HCT116 (cell line): ENCODE measurements at regions not wholly inside any gene's neighbourhood (a gene's known extent, or its start where the extent isn't known, plus 50 kb on each side); places are given as distances from the start of the nearest gene placed in this dataset.

Experiments used
- ATAC-seq: fragments of 200-7000 bp; cut with Tn5 transposase; 2 replicates; pipeline ENCODE4 v1.9.1; 2020; ENCODE audit warnings: mild to moderate bottlenecking, moderate library complexity
- BruUV-seq: library from RNA; stranded (reverse); fragments of 400-500 nt; replicated peaks from 2 replicates; lab custom pipeline; 2021; lab: Mats Ljungman, UMichigan
- CTCF ChIA-PET: fragments of 300-600 bp; sonication (Branson Sonifier 250); formaldehyde crosslinking; loops from one replicate; lab custom pipeline; 2021; ENCODE audit warnings: antibody characterized with exemption; lab: Charles Lee
- POLR2A ChIA-PET: fragments of 300-600, 350-600 bp; sonication (Branson Sonifier 250); formaldehyde crosslinking; loops from one replicate; lab custom pipeline; 2021; ENCODE audit warnings: antibody characterized with exemption; lab: Charles Lee
- RAD21 ChIA-PET, 2 experiments: fragments of 300-600 bp; sonication (Branson Sonifier 250); formaldehyde crosslinking; loops; one replicate each; lab custom pipeline; 2023; ENCODE audit warnings: low total read pairs in 2 of 2; ENCODE audit not compliant: uncharacterized antibody in 2 of 2, unreplicated experiment in 2 of 2, low non-redundant PET in 1 of 2; lab: Charles Lee
- DNase-seq: peaks from one replicate; pipeline ENCODE4 v3.0.0-alpha.2; 2010; ENCODE audit warnings: low read depth, low spot score
- H2AFZ ChIP-seq: fragments of 200-600 bp; shearing (Covaris generic), sonication (generic); 2 replicates; pipeline ENCODE4 v1.6.1; 2017; ENCODE audit warnings: low read depth, mixed run types, mixed read lengths, antibody characterized with exemption, low read length; ENCODE audit not compliant: poor library complexity, severe bottlenecking
- H3K27ac ChIP-seq: 2 replicates; pipeline ENCODE4 v1.5.1; 2012; ENCODE audit warnings: low read depth, low read length
- H3K27me3 ChIP-seq: fragments of 200-600 bp; sonication (generic); 2 replicates; pipeline ENCODE4 v1.6.1; 2016; ENCODE audit warnings: mixed run types, low read length, mixed read lengths; ENCODE audit not compliant: insufficient read depth
- H3K36me3 ChIP-seq, 2 experiments: fragments of 200-500 bp in 1 of 2; fragments of 200-600 bp in 1 of 2; sonication (Bioruptor generic) in 1 of 2; sonication (generic) in 1 of 2; 2 replicates each; pipeline versions ENCODE4 v1.5.1 to v1.6.1; 2014 to 2016; ENCODE audit warnings: low read length in 2 of 2, inconsistent platforms in 1 of 2, mixed read lengths in 1 of 2, mixed run types in 1 of 2; ENCODE audit not compliant: insufficient read depth in 2 of 2, control insufficient read depth in 1 of 2
- H3K4me1 ChIP-seq, 2 experiments: fragments of 200-600 bp in 1 of 2; sonication (generic) in 1 of 2; 2 replicates each; pipeline versions ENCODE4 v1.5.1 to v1.6.1; 2012 to 2017; ENCODE audit warnings: low read length in 2 of 2, inconsistent platforms in 1 of 2, mild to moderate bottlenecking in 1 of 2, mixed read lengths in 1 of 2, mixed run types in 1 of 2, moderate library complexity in 1 of 2; ENCODE audit not compliant: insufficient read depth in 2 of 2, control insufficient read depth in 1 of 2
- H3K4me2 ChIP-seq: fragments of 200-600 bp; sonication (generic); 2 replicates; pipeline ENCODE4 v1.6.1; 2017; ENCODE audit warnings: mixed run types, low read length, mixed read lengths
- H3K4me3 ChIP-seq, 2 experiments: fragments of 200-600 bp in 1 of 2; sonication (generic) in 1 of 2; replicated peaks in 1 of 2; 2 replicates each; pipeline ENCODE4 v1.5.1; 2011 to 2016; ENCODE audit warnings: low read length in 2 of 2, control low read depth in 1 of 2, low read depth in 1 of 2, mild to moderate bottlenecking in 1 of 2, mixed read lengths in 1 of 2, mixed run types in 1 of 2
- H3K79me2 ChIP-seq: fragments of 200-600 bp; sonication (generic); 2 replicates; pipeline ENCODE4 v1.6.1; 2017; ENCODE audit warnings: mild to moderate bottlenecking, mixed run types, low read length, moderate library complexity, mixed read lengths; ENCODE audit not compliant: insufficient read depth
- H3K9ac ChIP-seq: fragments of 200-600 bp; sonication (generic); 2 replicates; pipeline ENCODE4 v1.6.1; 2016; ENCODE audit warnings: low read length, mixed read lengths
- H3K9me2 ChIP-seq: fragments of 200-600 bp; sonication (generic), shearing (Covaris generic); 2 replicates; pipeline ENCODE4 v1.6.1; 2017; ENCODE audit warnings: mixed run types, mild to moderate bottlenecking, moderate library complexity; ENCODE audit not compliant: insufficient read depth
- H3K9me3 ChIP-seq, 2 experiments: fragments of 200-500 bp in 1 of 2; fragments of 200-600 bp in 1 of 2; sonication (Bioruptor generic) in 1 of 2; sonication (generic) in 1 of 2; 2 replicates each; pipeline ENCODE4 v1.6.1; 2014 to 2017; ENCODE audit warnings: low read length in 2 of 2, mixed read lengths in 2 of 2, inconsistent platforms in 1 of 2, low read depth in 1 of 2, mild to moderate bottlenecking in 1 of 2, mixed run types in 1 of 2, moderate library complexity in 1 of 2; ENCODE audit not compliant: control insufficient read depth in 1 of 2, insufficient read depth in 1 of 2
- H4K20me1 ChIP-seq: fragments of 200-600 bp; sonication (generic), shearing (Covaris generic); 2 replicates; pipeline ENCODE4 v1.6.1; 2017; ENCODE audit warnings: mixed run types, mild to moderate bottlenecking, moderate library complexity; ENCODE audit not compliant: insufficient read depth
- CBX3 ChIP-seq: IDR thresholded peaks from 2 replicates; pipeline ENCODE4 v1.6.1; 2012; ENCODE audit warnings: low read depth
- CEBPB ChIP-seq: IDR thresholded peaks from 2 replicates; pipeline ENCODE4 v1.6.1; 2012; ENCODE audit warnings: low read depth
- EGR1 ChIP-seq: IDR thresholded peaks from 2 replicates; pipeline ENCODE4 v1.6.1; 2012; ENCODE audit warnings: low read depth
- ELF1 ChIP-seq: IDR thresholded peaks from 2 replicates; pipeline ENCODE4 v1.6.1; 2012; ENCODE audit warnings: low read depth, borderline replicate concordance
- EZH2phosphoT487 ChIP-seq: fragments of 200-600 bp; IDR thresholded peaks from 2 replicates; pipeline ENCODE4 v1.6.1; 2018; ENCODE audit warnings: antibody characterized with exemption, borderline replicate concordance
- FOSL1 ChIP-seq: IDR thresholded peaks from 2 replicates; pipeline ENCODE4 v1.6.1; 2012; ENCODE audit warnings: low read depth
- JUND ChIP-seq: IDR thresholded peaks from 2 replicates; pipeline ENCODE4 v1.6.1; 2012
- POLR2AphosphoS5 ChIP-seq: IDR thresholded peaks from 2 replicates; pipeline ENCODE4 v1.6.1; 2011; ENCODE audit warnings: mild to moderate bottlenecking, low read depth, low read length, moderate library complexity
- RAD21 ChIP-seq: IDR thresholded peaks from 2 replicates; pipeline ENCODE4 v1.6.1; 2012; ENCODE audit warnings: low read depth, mild to moderate bottlenecking
- SIN3A ChIP-seq: IDR thresholded peaks from 2 replicates; pipeline ENCODE4 v1.6.1; 2012; ENCODE audit warnings: low read depth
- SP1 ChIP-seq: IDR thresholded peaks from 2 replicates; pipeline ENCODE4 v1.6.1; 2012; ENCODE audit warnings: low read depth
- SRF ChIP-seq: IDR thresholded peaks from 2 replicates; pipeline ENCODE4 v1.6.1; 2012; ENCODE audit warnings: low read depth
- TCF7L2 ChIP-seq: IDR thresholded peaks from 2 replicates; pipeline ENCODE4 v1.7.0; 2011; ENCODE audit warnings: borderline replicate concordance, inconsistent platforms; ENCODE audit not compliant: insufficient read depth, insufficient read length; ENCODE audit errors: extremely low read depth
- YY1 ChIP-seq: IDR thresholded peaks from 2 replicates; pipeline ENCODE4 v1.6.1; 2011; ENCODE audit warnings: low read length, low read depth, moderate library complexity, mild to moderate bottlenecking; ENCODE audit not compliant: insufficient replicate concordance; ENCODE audit errors: extremely low read depth
- ZFX ChIP-seq: fragments of 450-650 bp; IDR thresholded peaks from 2 replicates; pipeline ENCODE4 v1.6.1; 2017
- ZNF274 ChIP-seq: fragments of 200-500 bp; sonication (Bioruptor generic); IDR thresholded peaks from 2 replicates; pipeline ENCODE4 v1.6.1; 2014; ENCODE audit warnings: mild to moderate bottlenecking, low read depth, low read length, inconsistent platforms
- intact Hi-C: fragments of 100-400 bp; cut with micrococcal nuclease; formaldehyde crosslinking; loops from 2 replicates; pipeline ENCODE4 v1.10.0; 2022
- TF ChIP-seq, protein P1 (sequence below): IDR thresholded peaks from 2 replicates; pipeline ENCODE4 v1.6.1; 2012
- TF ChIP-seq, protein P2 (sequence below): IDR thresholded peaks from 2 replicates; pipeline ENCODE4 v1.6.1; 2012
- TF ChIP-seq, protein P3 (sequence below), 3 experiments: fragments of 200-600 bp in 1 of 3; sonication (generic) in 1 of 3; IDR thresholded peaks in 2 of 3; conservative IDR thresholded peaks in 1 of 3; 2 replicates each; pipeline ENCODE4 v1.5.1; 2012 to 2017; ENCODE audit warnings: low read depth in 2 of 3, low read length in 2 of 3, antibody characterized with exemption in 1 of 3, borderline replicate concordance in 1 of 3, control low read depth in 1 of 3, mild to moderate bottlenecking in 1 of 3, mixed read lengths in 1 of 3, mixed run types in 1 of 3, moderate library complexity in 1 of 3; ENCODE audit not compliant: insufficient read depth in 1 of 3

- Histone ChIP-seq H3K27ac (no peak overlapping the region), H3K9me2 (no peaks in the 10 kb centered on the region), H3K4me2 (no peak overlapping the region), H3K4me1 (no peaks in the 10 kb centered on the region), H3K79me2 (no peaks in the 10 kb centered on the region), H2AFZ (no peak overlapping the region), H3K9me3 (no peaks in the 10 kb centered on the region), H3K4me3 (no peak overlapping the region), H4K20me1 (no peaks in the 10 kb centered on the region), H3K9ac (no peak overlapping the region), H3K36me3 (no peaks in the 10 kb centered on the region), H3K27me3 (no peaks in the 10 kb centered on the region)
- ChIA-PET POLR2A (no interaction called here), CTCF (no interaction called here), RAD21 (no interaction called here)
- DNase-seq (no peak), ATAC-seq (no peak)
- no TSS peak for BruUV-seq
- no peak for TF ChIP-seq FOSL1
- TF ChIP-seq POLR2AphosphoS5 = no peak
- no peak for TF ChIP-seq SRF
- no peak for TF ChIP-seq EGR1
- TF ChIP-seq JUND = no peak
- no peak for TF ChIP-seq ELF1
- no peak for TF ChIP-seq EZH2phosphoT487
- intact Hi-C loops = no loop called here
Measured at GRCh38 chr6:22099231-22099630, 197.6 kb downstream of the PRL start.

GRCh38 chr6:22099923-22100322 lies 196.9 kb downstream of the PRL start:
- Histone ChIP-seq H3K36me3 (no peaks in the 10 kb centered on the region), H2AFZ (no peak overlapping the region), H3K9me2 (no peaks in the 10 kb centered on the region), H3K27ac (no peak overlapping the region), H3K4me2 (no peak overlapping the region), H3K4me1 (no peaks in the 10 kb centered on the region), H3K79me2 (no peaks in the 10 kb centered on the region), H3K4me3 (no peak overlapping the region), H3K9me3 (no peaks in the 10 kb centered on the region), H3K27me3 (no peaks in the 10 kb centered on the region), H4K20me1 (no peaks in the 10 kb centered on the region), H3K9ac (no peak overlapping the region)
- no TSS peak for BruUV-seq
- POLR2A ChIA-PET = no interaction called here
- RAD21 ChIA-PET = no interaction called here
- CTCF ChIA-PET = no interaction called here
- TF ChIP-seq ZNF274 (no peak), CBX3 (no peak), CEBPB (no peak), TCF7L2 (no peak), SP1 (no peak), EZH2phosphoT487 (no peak), ZFX (no peak), RAD21 (no peak), POLR2AphosphoS5 (no peak), SIN3A (no peak), JUND (no peak), ELF1 (no peak), YY1 (no peak)
- TF ChIP-seq, protein P1, sequence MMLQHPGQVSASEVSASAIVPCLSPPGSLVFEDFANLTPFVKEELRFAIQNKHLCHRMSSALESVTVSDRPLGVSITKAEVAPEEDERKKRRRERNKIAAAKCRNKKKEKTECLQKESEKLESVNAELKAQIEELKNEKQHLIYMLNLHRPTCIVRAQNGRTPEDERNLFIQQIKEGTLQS = no peak
- TF ChIP-seq, protein P2, sequence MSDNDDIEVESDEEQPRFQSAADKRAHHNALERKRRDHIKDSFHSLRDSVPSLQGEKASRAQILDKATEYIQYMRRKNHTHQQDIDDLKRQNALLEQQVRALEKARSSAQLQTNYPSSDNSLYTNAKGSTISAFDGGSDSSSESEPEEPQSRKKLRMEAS = no peak
- TF ChIP-seq, protein P3, sequence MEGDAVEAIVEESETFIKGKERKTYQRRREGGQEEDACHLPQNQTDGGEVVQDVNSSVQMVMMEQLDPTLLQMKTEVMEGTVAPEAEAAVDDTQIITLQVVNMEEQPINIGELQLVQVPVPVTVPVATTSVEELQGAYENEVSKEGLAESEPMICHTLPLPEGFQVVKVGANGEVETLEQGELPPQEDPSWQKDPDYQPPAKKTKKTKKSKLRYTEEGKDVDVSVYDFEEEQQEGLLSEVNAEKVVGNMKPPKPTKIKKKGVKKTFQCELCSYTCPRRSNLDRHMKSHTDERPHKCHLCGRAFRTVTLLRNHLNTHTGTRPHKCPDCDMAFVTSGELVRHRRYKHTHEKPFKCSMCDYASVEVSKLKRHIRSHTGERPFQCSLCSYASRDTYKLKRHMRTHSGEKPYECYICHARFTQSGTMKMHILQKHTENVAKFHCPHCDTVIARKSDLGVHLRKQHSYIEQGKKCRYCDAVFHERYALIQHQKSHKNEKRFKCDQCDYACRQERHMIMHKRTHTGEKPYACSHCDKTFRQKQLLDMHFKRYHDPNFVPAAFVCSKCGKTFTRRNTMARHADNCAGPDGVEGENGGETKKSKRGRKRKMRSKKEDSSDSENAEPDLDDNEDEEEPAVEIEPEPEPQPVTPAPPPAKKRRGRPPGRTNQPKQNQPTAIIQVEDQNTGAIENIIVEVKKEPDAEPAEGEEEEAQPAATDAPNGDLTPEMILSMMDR (IDR thresholded peaks at IDR 0.05 in 2 of 3, conservative IDR thresholded peaks at IDR 0.05 in 1 of 3; ENCODE audit: borderline replicate concordance in 1 of 3, insufficient read depth in 1 of 3, low read depth in 2 of 3, low read length in 2 of 3) = no peak
- DNase-seq = no peak
- no peak for ATAC-seq
- intact Hi-C loops = no loop called here
